ENCODE measurements at regions not wholly inside any gene's neighbourhood (a gene's known extent, or its start where the extent isn't known, plus 50 kb on each side); places are given as distances from the start of the nearest gene placed in this dataset.

GRCh38 chr6:170008294-170008785 is 256.9 kb downstream of the ERMARD start:
- TF ChIP-seq EZH2phosphoT487 (IDR thresholded peaks at IDR 0.05; ENCODE audit: borderline replicate concordance, low read length) (no peak), CTCF (IDR thresholded peaks at IDR 0.05; ENCODE audit: low read depth, low read length, poor library complexity, severe bottlenecking) (no peak)
